NCI-H1436 (cell line): ENCODE measurements at regions not wholly inside any gene's neighbourhood (a gene's known extent, or its start where the extent isn't known, plus 50 kb on each side); places are given as distances from the start of the nearest gene placed in this dataset.
"Not testable (repeated sequence)": the region's sequence is repeated elsewhere in the genome, so short reads cannot be mapped to it uniquely, and the experiment has no call there.

Source experiments
- DNase-seq: peaks from one replicate; lab custom pipeline; 2025; lab: John Stamatoyannopoulos, UW

DNA sequence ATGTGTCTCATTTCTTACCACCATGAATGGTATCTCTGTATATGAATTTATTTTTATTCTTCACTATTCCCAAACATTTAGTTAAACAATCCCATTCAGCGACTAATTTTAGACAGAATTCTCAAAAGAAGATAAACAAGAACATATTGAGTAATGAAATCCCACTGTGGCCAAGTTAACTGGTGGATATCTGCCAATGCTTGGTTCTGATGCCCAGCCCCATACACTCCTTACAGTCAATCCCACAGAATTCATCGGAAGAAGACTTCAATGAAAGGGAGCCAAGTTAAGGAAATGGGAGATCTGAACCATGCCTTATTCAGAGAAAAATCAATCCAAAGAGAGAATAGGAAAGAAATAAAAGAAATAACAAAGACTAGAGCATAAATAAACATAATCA is 518.0 kb downstream of the XPNPEP1 start:
- no peak for DNase-seq

DNA sequence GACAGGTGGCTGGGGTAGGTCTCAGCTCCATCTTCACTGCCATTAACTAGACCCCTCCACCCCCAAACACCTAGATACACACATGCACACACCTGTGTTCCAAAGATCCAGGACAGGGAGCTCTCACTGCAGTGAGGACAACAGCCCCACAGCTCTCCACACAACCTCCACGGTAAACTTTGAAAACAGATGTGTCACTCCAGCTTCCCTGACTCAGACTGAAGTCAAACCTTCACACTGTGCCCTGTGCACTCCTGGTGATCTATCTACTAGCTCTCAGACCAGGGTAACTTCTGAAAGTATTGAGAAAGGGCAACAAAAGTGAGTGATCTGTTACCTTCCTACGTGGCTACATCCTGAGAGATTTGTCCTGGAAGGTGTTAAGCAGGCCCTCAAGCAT is 519.8 kb downstream of the XPNPEP1 start:
- no peak for DNase-seq

DNA sequence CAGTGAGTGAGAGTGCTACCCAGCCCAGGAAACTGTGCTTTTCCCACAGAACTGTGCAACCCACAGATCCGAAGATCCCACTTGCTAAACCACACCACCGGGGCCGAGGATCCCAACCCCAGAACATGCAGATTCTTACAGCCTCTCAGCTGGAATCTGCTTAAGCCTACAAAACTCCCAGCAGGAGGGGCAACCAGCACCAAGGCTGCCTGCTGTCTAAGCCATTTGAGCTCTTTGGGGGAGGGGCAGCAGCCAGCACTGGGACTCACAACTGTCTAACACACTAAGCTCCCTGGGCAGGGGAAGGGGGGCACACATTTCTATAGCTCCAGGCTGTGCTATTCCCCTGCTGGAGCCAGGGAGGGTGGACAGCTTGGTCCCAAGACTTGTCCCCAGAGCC is 529.9 kb downstream of the XPNPEP1 start:
- DNase-seq, result no peak

DNA sequence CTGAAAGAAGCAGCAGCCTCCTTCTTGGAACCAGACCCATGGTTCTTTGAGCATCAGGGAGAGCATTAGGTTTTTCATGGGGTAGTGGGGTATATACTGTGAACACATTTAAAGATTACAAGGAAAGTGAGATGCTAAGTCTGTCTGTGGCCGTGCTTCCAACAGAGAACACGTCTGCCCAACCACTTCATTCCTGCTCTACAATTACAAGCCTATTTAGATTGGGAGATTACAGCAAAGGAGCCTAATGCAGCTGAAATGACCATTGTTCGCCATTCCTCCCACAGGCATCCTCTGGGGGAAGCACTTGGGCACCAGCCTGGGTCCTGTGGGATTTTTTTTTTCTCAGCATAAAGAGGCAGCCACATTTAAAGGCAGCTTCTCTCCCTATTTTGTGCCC is 536.4 kb downstream of the XPNPEP1 start:
- no peak for DNase-seq

DNA sequence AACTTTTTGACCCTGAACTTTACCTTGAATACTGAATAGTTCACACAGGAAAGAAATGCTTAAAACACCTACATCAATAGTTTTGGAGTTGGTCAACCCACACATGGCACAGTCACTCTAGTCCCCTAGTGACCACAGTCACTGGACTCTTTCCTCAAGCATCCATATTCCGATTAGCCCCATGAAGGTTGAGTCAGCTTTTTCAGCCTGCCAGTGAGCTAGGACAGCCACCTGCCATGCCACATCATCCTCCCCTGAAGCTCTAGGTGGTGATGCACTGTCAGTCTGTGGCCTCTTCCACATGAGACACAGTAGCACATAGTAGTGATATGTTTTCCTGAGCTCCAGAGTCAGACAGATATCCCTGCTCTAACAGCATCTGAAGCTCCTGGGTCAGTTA is 537.2 kb downstream of the XPNPEP1 start:
- DNase-seq, result no peak

DNA sequence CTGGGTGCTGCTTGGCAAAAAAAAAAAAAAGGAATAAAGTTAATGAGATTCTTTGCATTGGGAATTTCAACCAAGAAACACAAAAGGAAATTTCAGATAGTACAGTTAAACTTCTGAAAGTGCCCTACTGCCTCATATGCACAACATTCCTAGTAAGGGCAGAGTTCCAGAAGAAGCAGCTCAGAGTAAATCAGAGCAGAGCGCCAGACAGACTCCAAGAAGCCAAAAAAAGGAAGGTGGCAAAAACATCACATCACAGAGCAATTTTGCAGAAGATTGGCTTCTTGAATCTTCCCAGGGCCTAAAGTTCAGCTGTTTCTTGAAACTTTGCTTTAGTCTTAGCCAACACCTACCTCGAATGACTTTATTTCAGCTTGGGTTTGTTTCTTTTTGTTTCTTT is 544.1 kb downstream of the XPNPEP1 start:
- DNase-seq, result no peak

DNA sequence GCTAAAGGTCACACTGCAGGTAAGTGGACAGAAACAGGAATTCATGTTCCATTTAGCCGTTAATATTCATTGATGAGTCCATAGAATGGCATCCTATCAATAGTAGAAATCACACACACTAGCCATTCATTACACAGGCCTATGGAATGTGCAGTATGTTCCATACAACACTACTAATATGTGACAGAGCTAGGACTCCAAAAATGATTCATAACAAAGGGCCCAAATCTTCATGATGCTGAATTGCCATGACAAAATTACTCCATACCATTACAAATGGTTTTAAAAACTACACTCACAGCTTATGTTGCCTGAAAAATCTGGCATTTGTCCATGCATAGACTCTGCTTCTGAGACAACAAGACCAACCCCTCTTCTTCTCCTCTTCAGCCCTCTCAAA is 549.1 kb downstream of the XPNPEP1 start:
- DNase-seq, result no peak

DNA sequence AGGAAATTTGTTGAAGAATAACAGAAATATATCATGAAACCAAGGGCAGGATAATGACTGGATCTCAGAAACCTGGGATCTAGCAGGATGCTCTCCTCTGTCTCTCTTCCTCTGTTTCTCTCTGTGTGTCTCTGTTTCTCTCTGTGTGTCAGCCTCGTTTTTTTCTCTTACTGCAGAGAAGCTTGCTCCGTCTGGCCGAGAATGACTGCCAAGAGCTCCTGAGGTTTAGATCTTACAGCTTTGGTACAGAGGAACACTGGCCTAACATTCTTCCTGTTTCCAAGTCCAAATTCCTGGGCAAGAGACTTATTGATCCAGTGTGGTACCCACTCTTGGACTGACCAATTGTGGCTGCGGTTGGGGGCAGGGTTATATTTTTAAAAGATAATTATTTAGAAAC is 564.0 kb downstream of the XPNPEP1 start:
- no peak for DNase-seq

DNA sequence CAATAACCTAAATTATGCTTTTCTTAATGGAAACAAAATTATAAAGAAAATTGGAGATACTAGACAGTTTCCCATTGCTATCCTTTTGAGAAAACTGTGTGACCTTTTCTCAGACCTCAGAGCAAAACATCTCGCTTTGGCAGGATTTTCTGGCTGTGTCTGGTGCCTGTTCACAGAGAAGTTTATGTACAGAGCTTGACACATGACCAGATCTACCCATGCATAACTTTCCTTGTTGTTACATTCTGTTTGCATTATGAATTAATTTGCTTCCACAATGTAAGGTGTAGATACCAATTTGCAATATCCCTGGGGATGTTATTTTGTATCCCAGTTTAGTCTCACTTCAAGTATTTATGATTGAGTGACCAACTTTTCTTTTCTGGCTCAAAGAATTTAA is 565.0 kb downstream of the XPNPEP1 start:
- no peak for DNase-seq

DNA sequence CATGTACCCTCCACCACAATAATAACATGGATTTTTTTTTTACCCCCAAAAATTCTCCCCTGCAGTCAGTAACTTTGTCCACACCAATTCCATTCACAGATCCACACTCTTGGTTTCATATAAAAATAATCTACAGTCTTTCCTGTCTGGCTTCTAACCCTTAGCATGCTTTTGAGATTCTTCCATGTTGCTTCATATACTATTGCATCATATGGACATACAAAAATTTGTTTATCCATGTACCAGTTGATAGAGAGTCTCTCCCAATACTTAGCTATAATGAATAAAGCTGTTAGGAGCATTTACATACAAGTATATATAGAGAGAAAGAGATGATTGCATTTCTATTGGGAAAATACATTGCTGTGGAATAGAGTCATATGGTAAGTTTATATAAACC is 575.0 kb downstream of the XPNPEP1 start:
- DNase-seq, result no peak

DNA sequence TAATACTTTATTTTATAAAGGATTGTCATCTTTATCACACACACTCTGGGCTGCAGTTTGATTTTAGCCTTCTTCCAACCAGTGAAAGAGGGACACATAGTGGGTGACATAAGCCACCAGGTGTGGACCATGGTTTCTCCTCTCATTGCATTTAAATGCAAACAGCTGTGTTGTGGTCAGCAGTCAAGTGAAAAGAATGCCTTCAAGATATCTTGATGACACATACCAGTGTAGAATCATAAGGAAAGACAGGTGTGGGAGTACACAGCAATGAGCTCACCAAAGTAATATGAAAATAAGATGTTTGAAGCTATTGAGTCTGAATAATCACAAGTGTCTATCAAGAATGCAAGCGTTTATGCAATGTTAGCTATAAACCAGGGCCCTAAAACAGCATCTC is 580.0 kb downstream of the XPNPEP1 start:
- DNase-seq, result no peak

DNA sequence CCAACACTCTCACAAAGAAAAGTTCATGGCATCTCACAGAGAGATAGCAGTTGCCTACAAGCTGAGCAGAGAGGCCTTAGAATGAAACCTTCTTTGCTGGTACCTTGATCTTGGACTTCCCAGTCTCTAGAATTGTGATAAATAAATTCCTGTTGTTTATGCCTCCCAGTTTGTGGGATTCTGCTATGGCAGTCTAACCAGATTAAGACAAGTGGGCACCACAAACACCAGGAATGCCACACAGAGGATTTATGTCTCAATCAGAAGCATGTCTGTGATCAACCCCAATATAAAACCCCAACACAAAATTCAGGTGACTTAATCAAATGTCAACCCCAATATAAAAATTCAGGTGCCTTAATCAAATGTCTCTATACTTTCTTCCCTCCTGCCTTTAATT is 581.3 kb downstream of the XPNPEP1 start:
- DNase-seq, result no peak

DNA sequence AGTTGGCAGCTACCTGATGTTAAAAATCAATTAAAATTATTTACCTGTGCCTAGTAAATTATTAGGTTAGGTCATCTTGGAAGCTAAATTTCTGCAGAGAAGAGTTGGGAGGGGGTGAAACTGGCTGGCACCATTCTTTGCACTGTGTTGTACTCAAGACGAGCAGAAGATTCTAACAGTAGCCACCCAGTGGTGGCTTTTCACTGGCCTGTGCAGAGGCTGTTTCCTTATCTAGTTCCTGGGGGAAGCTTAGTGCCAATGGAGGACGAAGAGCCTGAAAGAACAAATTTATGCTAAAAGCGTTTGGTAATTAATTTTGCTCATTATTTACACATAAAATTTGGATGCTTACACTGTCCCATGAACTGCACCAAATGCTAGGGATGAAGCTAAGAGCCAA is 595.3 kb downstream of the XPNPEP1 start:
- no peak for DNase-seq

DNA sequence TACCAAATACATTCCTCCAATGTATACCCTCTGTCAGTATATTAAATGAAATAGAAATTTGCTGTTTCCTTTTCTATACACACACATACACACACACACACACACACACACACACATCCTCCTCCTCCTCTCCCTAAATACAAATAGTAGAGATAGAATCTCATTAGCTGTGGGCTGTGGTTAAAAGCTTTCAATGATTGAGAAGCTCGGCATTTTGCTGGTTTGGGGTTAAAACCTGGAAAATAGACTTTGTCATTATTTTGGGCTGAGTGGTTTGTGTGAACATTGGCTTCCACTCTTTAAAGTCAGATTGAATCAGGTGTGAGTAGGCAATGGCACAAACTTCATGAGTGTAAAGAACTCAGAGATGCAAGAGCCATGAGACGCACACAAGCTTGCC is 596.0 kb downstream of the XPNPEP1 start:
- DNase-seq, result no peak

DNA sequence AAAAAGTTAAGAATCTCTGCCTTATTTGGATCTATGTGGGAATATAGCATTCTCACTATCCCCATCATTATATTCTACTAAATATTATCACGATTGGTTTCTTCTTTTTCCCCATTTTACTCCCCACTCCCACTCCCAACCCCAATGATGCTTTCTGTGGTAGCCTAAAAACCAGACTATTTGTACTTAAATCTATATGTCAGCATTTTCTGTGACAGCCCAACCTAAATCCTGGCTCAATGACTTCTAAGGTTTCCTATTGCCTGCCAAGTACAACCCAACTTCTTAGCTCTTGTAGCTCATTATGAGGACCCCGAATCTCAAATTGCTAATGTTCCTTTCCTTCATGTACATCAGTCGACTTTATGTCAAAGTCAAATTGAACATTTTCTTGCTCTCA is 598.6 kb downstream of the XPNPEP1 start:
- no peak for DNase-seq

DNA sequence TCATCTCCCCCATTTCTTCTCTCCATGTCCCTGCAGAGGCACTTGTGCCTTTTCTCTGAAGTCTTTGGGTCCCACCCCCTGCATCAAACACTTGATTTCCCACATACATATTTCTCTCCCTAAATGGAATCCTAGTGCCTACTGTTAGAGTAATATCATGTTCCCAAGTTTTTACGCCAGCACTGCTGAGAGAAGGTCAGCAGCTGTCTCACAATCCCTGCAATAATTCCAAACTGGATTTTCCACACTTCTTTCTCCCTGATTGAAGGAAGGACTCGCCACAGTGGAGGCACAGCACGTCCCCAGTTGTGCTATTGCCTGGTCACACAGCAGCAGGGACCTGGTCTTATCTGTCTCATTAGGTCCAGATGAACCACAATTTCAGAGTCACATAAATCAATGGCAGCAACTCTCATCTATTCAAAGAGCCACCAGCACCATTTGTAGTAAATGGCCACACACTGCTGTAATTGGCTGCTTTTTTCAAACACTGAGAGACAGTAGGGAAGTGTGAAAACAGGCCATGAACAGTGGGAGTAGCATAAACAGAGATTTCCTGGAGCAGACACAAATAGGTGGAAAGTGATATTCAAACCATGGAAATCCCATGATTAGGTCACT is 605.5 kb downstream of the XPNPEP1 start:
- DNase-seq, result no peak

DNA sequence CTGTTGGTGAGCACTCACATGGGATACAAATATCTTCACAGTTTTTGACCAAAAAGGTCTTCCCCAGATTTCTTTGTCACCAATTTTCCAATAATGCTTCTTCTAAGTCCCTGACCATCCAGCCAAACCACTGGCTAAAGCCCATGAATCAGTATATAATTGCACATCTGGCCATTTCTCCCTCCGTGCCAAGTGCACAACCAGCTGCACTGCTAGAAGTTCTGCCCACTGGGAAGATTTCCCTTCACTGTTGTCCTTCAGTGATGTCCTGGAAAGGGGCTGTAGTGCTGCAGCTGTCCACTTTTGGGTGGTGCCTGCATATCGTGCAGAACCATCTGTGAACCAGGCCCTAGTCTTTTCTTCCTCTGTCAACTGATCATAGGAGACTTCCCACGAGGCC is 609.3 kb downstream of the XPNPEP1 start:
- DNase-seq, result not testable (repeated sequence)

DNA sequence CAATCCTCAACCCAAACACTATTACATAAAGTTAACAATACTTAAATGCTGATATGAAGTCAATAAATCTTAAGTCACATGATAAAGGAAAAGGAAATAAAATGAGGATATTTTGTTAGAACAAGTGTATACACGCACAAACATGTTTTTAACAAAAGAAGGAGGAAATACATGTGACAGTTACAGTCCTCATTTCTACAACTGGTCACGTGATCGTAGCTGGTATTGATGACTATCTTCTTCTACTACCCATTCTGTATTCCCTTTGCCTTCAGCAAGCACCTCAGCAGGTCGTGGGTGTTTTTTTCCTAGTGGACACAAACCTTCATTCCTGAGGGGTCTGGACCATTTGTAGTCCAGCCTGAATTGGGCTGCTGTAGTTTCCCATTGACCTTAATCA is 610.8 kb downstream of the XPNPEP1 start:
- not testable (repeated sequence) for DNase-seq

DNA sequence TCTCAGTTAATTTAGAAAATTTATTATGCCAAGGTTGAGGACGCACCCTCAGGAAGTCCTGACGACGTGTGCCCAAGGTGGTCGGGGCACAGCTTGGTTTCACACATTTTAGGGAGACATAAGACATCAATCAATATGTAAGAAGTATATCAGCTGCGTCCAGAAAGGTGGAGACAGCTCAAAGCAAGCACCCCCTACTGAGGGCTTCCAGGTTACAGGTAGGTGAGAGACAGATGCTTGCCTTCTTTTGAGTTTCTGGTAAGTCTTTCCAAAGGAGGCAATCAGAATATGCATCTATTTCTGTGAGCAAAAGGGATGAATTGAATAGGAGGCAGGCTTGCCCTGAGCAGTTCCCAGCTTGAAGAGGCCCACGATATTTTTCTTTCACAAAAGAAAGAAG is 614.3 kb downstream of the XPNPEP1 start:
- no peak for DNase-seq

DNA sequence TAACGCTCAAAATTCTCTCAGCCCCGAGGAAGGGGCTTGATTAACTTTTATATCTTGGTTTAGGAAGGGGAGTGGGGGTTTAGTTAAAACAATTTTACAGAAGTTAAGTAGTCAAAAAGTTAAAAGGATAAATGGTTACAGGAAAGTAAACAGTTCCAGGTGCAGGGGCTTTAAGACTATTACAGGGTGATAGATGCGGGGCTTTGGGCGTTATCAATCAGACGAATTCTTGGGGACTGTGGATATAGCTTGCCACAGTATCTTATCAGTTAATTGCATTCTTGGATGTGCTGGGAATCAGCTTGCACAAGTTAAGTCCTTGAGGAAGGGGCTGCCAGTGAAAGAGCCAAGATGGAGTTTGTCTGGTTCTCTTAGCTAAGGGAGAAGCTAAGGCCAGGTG is 616.2 kb downstream of the XPNPEP1 start:
- not testable (repeated sequence) for DNase-seq

DNA sequence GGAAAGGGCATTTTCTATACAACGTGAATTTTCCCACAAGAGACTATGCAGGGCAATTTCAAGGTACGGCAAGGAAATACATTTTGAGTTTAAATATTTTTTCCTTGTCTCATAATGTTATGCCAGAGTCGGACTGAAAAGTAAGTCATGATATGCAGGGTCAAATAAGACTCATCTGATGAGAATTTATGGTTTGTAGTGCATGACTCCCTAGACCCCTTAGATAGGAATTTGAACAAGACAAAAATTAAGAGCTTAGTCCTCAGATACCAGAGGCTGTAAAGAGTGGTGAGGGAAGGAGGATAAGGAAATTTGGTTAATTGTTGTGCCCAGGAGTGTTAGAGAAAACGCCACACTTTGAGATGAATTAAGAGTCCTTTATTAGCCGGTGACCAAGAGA is 616.6 kb downstream of the XPNPEP1 start:
- no peak for DNase-seq

DNA sequence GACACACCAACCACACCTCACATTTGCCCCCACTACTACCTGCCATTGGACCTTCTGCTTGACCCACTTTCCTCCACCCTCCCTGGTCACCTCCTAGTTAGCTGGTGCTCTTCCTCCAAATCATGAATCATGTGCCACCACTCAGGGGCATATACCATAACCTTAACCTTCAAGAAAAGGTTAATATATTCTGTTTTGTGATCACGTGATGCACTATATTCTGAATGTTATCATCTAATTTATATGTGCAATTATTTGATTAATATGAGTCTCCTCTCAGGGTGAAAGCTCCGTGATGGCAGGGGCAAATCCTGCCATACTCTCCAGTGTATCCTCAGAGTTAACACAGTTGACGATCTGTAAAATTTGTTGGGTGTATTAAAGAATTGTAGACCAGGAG is 635.5 kb downstream of the XPNPEP1 start:
- no peak for DNase-seq

DNA sequence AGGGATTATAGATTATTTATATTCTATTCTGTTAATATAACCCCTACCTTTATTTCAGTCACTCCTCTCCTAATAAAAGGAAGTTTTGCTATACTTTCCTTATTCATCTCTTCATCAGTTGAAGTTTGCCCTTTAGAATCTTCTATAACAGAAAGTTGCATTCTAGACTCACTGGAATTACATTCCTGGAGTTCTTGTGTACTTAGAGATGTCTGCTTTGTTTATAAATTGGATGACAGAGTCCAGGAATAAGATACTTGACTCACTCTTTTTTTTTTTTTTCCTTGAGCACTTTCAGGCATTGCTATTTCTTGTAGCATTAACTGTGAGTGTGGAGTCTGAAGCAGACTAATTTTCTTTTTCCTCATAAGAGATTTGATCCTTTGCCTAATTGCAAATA is 640.8 kb downstream of the XPNPEP1 start:
- no peak for DNase-seq

DNA sequence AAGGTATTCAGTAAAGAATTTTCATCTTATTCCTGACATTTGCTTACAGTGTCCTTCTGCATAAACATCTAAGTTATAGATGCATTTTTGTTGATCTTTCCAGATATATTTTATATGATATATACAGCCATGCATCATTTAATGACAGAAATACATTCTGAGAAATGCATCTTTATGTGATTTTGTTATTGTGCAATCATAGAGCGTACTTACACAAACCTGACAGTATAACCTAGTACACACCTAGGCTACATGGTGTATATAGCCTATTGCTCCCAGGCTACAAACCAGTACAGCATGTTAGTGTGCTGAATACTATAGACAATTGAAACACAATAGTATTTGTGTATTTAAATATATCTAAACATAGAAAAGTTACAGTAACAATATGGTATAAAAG is 642.0 kb downstream of the XPNPEP1 start:
- no peak for DNase-seq

DNA sequence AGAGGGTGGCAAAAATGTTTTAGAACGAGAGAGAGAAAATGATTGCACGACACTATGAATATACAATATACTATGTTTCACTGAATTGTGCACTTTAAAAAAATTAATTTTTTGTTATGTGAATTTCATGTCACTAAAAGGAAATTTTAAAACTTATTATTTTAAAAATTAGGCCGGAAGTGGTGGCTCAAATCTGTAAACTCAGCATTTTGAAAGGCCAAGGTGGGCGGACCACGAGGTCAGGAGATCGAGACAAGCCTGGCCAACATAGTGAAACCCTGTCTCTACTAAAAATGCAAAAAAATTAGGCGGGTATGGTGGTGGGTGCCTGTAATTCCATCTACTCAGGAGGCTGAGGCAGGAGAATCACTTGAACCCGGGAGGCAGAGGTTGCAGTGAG is 642.5 kb downstream of the XPNPEP1 start:
- DNase-seq, result no peak
